GM19438 (cell line): ENCODE measurements at regions not wholly inside any gene's neighbourhood (a gene's known extent, or its start where the extent isn't known, plus 50 kb on each side); places are given as distances from the start of the nearest gene placed in this dataset.

ENCODE experiments used
- ATAC-seq: cut with Tn5 transposase; IDR thresholded peaks from one replicate; pipeline ENCODE4 v1.9.1; 2021; ENCODE audit warnings: low read depth; ENCODE audit not compliant: unreplicated experiment

GRCh38 chr18:40760251-40760650 lies 1194.8 kb upstream of the PIK3C3 start:
- ATAC-seq: no peak

GRCh38 chr18:40754477-40754876 lies 1200.6 kb upstream of the PIK3C3 start:
- no peak for ATAC-seq

GRCh38 chr18:40752316-40752715 lies 1202.7 kb upstream of the PIK3C3 start:
- ATAC-seq: no peak

- ATAC-seq: no peak
Observed at GRCh38 chr18:40751186-40751585, 1203.8 kb upstream of the PIK3C3 start.

GRCh38 chr18:40739029-40739428 lies 1216.0 kb upstream of the PIK3C3 start:
- ATAC-seq: no peak

GRCh38 chr18:40738321-40738880 lies 1216.6 kb upstream of the PIK3C3 start:
- ATAC-seq: no peak

- ATAC-seq: no peak
Observed at GRCh38 chr18:40708726-40709125, 1246.3 kb upstream of the PIK3C3 start.

GRCh38 chr18:40707797-40708196 lies 1247.2 kb upstream of the PIK3C3 start:
- no peak for ATAC-seq

GRCh38 chr18:40698129-40698528 lies 1256.9 kb upstream of the PIK3C3 start:
- ATAC-seq: no peak

- no peak for ATAC-seq
Observed at GRCh38 chr18:40695526-40695925, 1259.5 kb upstream of the PIK3C3 start.

- ATAC-seq: no peak
Observed at GRCh38 chr18:40692871-40693270, 1262.2 kb upstream of the PIK3C3 start.

- no peak for ATAC-seq
Observed at GRCh38 chr18:40690062-40690461, 1265.0 kb upstream of the PIK3C3 start.

GRCh38 chr18:40687399-40687798 lies 1267.6 kb upstream of the PIK3C3 start:
- no peak for ATAC-seq

GRCh38 chr18:40686836-40687235 lies 1268.2 kb upstream of the PIK3C3 start:
- no peak for ATAC-seq

- ATAC-seq: no peak
Observed at GRCh38 chr18:40685219-40685618, 1269.8 kb upstream of the PIK3C3 start.

- no peak for ATAC-seq
Observed at GRCh38 chr18:40678318-40678717, 1276.7 kb upstream of the PIK3C3 start.

- no peak for ATAC-seq
Observed at GRCh38 chr18:40676668-40677067, 1278.4 kb upstream of the PIK3C3 start.

GRCh38 chr18:40673150-40673549 lies 1281.9 kb upstream of the PIK3C3 start:
- no peak for ATAC-seq

- no peak for ATAC-seq
Observed at GRCh38 chr18:40672590-40672989, 1282.4 kb upstream of the PIK3C3 start.

- no peak for ATAC-seq
Observed at GRCh38 chr18:40670668-40671375, 1284.2 kb upstream of the PIK3C3 start.

- ATAC-seq: no peak
Observed at GRCh38 chr18:40662898-40663437, 1292.1 kb upstream of the PIK3C3 start.

- ATAC-seq: no peak
Observed at GRCh38 chr18:40653682-40654081, 1301.4 kb upstream of the PIK3C3 start.
